ENCODE measurements at regions not wholly inside any gene's neighbourhood (a gene's known extent, or its start where the extent isn't known, plus 50 kb on each side); places are given as distances from the start of the nearest gene placed in this dataset.

DNA sequence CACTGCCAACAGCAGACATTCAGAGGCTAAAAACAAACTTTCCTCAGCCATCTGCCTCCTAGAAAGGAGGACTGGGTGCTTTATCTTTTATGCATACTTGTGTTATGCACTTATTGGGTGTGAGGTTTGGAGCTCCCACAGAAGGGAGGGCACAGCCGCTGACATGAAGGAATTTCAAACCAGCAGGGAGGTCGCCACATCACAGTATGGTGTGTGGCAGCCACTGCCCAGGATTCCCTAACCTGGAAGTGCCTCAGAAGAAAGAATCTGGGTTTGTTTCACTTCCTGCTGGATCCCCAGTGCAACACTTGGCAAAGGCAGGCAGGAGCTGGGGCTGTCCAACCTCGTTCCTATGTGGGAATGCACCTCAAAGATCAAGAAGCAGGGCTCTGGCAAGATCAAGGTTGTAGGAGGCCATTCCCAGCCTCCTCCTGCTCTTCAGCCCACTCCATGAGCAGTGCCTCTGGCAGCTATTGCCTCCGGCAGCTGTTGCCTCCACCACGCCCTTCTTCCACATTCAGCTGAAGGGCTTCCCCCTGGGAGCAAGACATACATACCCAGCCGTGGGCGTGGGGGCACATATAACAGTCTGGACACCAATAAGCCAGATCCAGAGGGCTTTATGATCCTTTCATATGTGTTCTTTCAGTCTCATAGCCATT, 109.0 kb upstream of the MAMLD1 start:
- CTCF ChIA-PET = no interaction called here
- intact Hi-C loops (cut with micrococcal nuclease; ENCODE audit: unreplicated experiment) = no loop called here
- no TSS peak for BruUV-seq (replicated peaks)
- no peak overlapping the region for H3K27ac Mint-ChIP-seq (ENCODE audit: unreplicated experiment)
- no peak for DNase-seq
- TF ChIP-seq CTCF (IDR thresholded peaks at IDR 0.05; ENCODE audit: unreplicated experiment) = no peak
- H3K27me3 Mint-ChIP-seq (ENCODE audit: unreplicated experiment) = no peaks in the 10 kb centered on the region
- no peaks in the 10 kb centered on the region for H3K4me1 Mint-ChIP-seq (ENCODE audit: low read depth, unreplicated experiment)
- H3K4me3 Mint-ChIP-seq (ENCODE audit: low read depth, unreplicated experiment) = no peak overlapping the region
- no peaks in the 10 kb centered on the region for H3K36me3 Mint-ChIP-seq (ENCODE audit: insufficient read depth, unreplicated experiment)
- H3K9me3 Mint-ChIP-seq (ENCODE audit: low read depth, unreplicated experiment) = no peaks in the 10 kb centered on the region

- no peaks in the 10 kb centered on the region for H3K9me3 Mint-ChIP-seq (ENCODE audit: low read depth, unreplicated experiment)
- no peak for TF ChIP-seq CTCF (IDR thresholded peaks at IDR 0.05; ENCODE audit: unreplicated experiment)
- H3K27ac Mint-ChIP-seq (ENCODE audit: unreplicated experiment) = no peak overlapping the region
- intact Hi-C loops (cut with micrococcal nuclease; ENCODE audit: unreplicated experiment) = no loop called here
- no peaks in the 10 kb centered on the region for H3K36me3 Mint-ChIP-seq (ENCODE audit: insufficient read depth, unreplicated experiment)
- no peaks in the 10 kb centered on the region for H3K4me1 Mint-ChIP-seq (ENCODE audit: low read depth, unreplicated experiment)
- H3K4me3 Mint-ChIP-seq (ENCODE audit: low read depth, unreplicated experiment) = no peak overlapping the region
- no peaks in the 10 kb centered on the region for H3K27me3 Mint-ChIP-seq (ENCODE audit: unreplicated experiment)
- no TSS peak for BruUV-seq (replicated peaks)
- no peak for DNase-seq
- CTCF ChIA-PET = no interaction called here
These were observed 108.2 kb upstream of the MAMLD1 start for GRCh38 chrX:150254909-150255308.

DNA sequence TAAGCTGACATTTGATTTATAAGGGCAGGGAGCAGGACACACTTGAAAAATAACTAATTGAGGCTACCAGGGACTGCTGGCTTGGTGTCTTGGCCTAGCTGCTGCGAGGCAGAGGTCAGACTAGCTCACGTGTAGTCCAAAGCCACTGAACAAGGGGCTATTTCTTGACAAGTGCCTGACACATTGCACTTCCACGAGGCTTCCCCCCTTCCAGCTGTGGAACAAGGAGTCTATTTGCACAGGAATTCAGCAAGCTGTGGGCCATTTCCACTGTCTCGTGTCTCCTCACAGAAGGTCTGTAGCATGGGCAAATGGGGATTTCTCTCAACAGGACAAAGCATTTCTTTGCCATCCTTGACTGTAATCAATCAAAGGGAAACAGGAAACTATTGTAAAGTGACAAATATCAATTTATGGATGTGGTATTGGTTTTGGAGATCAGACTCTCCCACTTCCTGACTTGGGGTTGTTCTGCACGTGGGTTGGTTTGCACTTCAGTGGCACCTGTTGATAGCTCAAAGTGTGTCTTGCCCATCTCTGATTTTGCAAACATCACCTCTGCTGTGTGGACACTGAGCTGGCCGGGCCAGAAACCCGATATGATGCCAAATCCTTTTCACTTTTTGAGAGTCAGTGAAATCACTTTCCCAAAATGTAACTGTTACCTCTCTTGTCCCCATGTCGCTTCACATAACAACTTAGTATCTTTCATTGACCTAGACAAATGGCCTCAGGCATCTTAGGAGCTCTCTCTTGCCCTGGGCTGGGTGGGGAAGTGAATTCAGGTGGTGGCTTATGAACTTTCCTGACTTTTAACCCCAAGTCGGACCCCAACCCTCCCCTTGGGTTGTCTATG, 107.4 kb upstream of the MAMLD1 start:
- no peak for DNase-seq
- no peaks in the 10 kb centered on the region for H3K36me3 Mint-ChIP-seq (ENCODE audit: insufficient read depth, unreplicated experiment)
- H3K27ac Mint-ChIP-seq (ENCODE audit: unreplicated experiment) = no peak overlapping the region
- no TSS peak for BruUV-seq (replicated peaks)
- intact Hi-C loops (cut with micrococcal nuclease; ENCODE audit: unreplicated experiment) = no loop called here
- no peak for TF ChIP-seq CTCF (IDR thresholded peaks at IDR 0.05; ENCODE audit: unreplicated experiment)
- no peak overlapping the region for H3K4me3 Mint-ChIP-seq (ENCODE audit: low read depth, unreplicated experiment)
- H3K4me1 Mint-ChIP-seq (ENCODE audit: low read depth, unreplicated experiment) = no peaks in the 10 kb centered on the region
- CTCF ChIA-PET = no interaction called here
- no peaks in the 10 kb centered on the region for H3K27me3 Mint-ChIP-seq (ENCODE audit: unreplicated experiment)
- H3K9me3 Mint-ChIP-seq (ENCODE audit: low read depth, unreplicated experiment) = no peaks in the 10 kb centered on the region

DNA sequence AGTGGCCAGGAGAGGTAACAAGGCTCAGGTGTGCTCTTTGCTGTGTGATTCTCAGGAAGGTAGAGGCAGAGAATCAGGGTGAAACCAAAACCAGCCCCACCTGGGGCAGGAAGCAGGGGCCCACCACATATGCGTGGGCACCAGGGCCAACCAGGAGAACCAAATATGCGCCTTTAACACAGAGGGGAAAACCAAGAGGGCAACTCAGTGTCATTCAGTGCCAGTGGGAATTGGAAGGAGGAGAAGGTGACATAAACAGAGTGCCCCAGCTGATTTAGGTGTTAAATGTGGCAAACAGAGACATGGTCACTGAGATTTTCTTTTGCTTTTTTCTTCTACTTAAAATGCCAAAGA, 106.8 kb upstream of the MAMLD1 start:
- no peak for TF ChIP-seq CTCF (IDR thresholded peaks at IDR 0.05; ENCODE audit: unreplicated experiment)
- no TSS peak for BruUV-seq (replicated peaks)
- DNase-seq = no peak
- no peak overlapping the region for H3K4me3 Mint-ChIP-seq (ENCODE audit: low read depth, unreplicated experiment)
- H3K27ac Mint-ChIP-seq (ENCODE audit: unreplicated experiment) = no peak overlapping the region
- intact Hi-C loops (cut with micrococcal nuclease; ENCODE audit: unreplicated experiment) = no loop called here
- CTCF ChIA-PET = no interaction called here
- H3K9me3 Mint-ChIP-seq (ENCODE audit: low read depth, unreplicated experiment) = no peaks in the 10 kb centered on the region
- H3K36me3 Mint-ChIP-seq (ENCODE audit: insufficient read depth, unreplicated experiment) = no peaks in the 10 kb centered on the region
- H3K4me1 Mint-ChIP-seq (ENCODE audit: low read depth, unreplicated experiment) = no peaks in the 10 kb centered on the region
- no peaks in the 10 kb centered on the region for H3K27me3 Mint-ChIP-seq (ENCODE audit: unreplicated experiment)
